K562 (cell line): ENCODE measurements at regions not wholly inside any gene's neighbourhood (a gene's known extent, or its start where the extent isn't known, plus 50 kb on each side); places are given as distances from the start of the nearest gene placed in this dataset.
A peak's percentile ranks its signal among the peaks of the same experiment; 100 is the strongest.

ENCODE experiments used
- ATAC-seq: fragments of 200-7000 bp; cut with Tn5 transposase; 3 replicates; pipeline ENCODE4 v1.9.1; 2020; ENCODE audit warnings: moderate library complexity
- BruUV-seq: library from RNA; stranded (reverse); fragments of 400-500 nt; replicated peaks from 2 replicates; lab custom pipeline; 2021; lab: Mats Ljungman, UMichigan
- CTCF ChIA-PET: fragments of 300-600 bp; formaldehyde crosslinking; extraction: SDS; loops from one replicate; lab custom pipeline; 2021; ENCODE audit warnings: low intra/inter-chr PET ratio; lab: Yijun Ruan, JAX
- POLR2A ChIA-PET: fragments of 300-600, 350-650 bp; sonication (Branson Sonifier 250); formaldehyde crosslinking; extraction: SDS; loops from one replicate; lab custom pipeline; 2021; ENCODE audit warnings: antibody characterized with exemption, inconsistent platforms; lab: Yijun Ruan, JAX
- DNase-seq, 4 experiments: peaks; one replicate each; pipeline versions ENCODE4 v3.0.0 to v3.0.0-alpha.2; 2011 to 2018; ENCODE audit warnings: low spot score in 3 of 4, mixed read lengths in 3 of 4; ENCODE audit errors: extremely low read depth in 1 of 4
- FAIRE-seq: peaks from 2 replicates; lab custom pipeline; 2011; peaks lifted over from hg19 to GRCh38; lab: Jason Lieb, UNC
- H2AFZ ChIP-seq: 2 replicates; pipeline ENCODE4 v1.6.0; 2011; ENCODE audit warnings: low read depth, low read length, control low read depth, inconsistent platforms
- H3K27ac ChIP-seq: fragments of 200-600 bp; 3 replicates; pipeline ENCODE4 v1.8.0; 2011; ENCODE audit warnings: low read depth, mild to moderate bottlenecking, control low read depth, inconsistent platforms, low read length, moderate library complexity, mixed read lengths; ENCODE audit errors: extremely low read depth
- H3K27me3 ChIP-seq, 2 experiments: fragments of 300-600 bp in 1 of 2; 2 replicates in 1 of 2; 3 replicates in 1 of 2; pipeline versions ENCODE4 v1.6.0 to v1.8.0; 2011; ENCODE audit warnings: inconsistent platforms in 2 of 2, low read length in 2 of 2, mild to moderate bottlenecking in 1 of 2, mixed read lengths in 1 of 2, moderate library complexity in 1 of 2; ENCODE audit not compliant: control insufficient read depth in 2 of 2, insufficient read depth in 2 of 2
- H3K36me3 ChIP-seq: fragments of 300-600 bp; 3 replicates; pipeline ENCODE4 v1.8.0; 2011; ENCODE audit warnings: mild to moderate bottlenecking, low read length, inconsistent platforms; ENCODE audit not compliant: control insufficient read depth, insufficient read depth
- H3K4me1 ChIP-seq, 2 experiments: fragments of 200-600 bp in 1 of 2; replicated peaks in 1 of 2; 2 replicates in 1 of 2; 3 replicates in 1 of 2; pipeline versions ENCODE4 v1.5.1 to v1.8.0; 2011; ENCODE audit warnings: inconsistent platforms in 2 of 2, low read length in 2 of 2, mild to moderate bottlenecking in 1 of 2, mixed read lengths in 1 of 2, moderate library complexity in 1 of 2; ENCODE audit not compliant: control insufficient read depth in 2 of 2, insufficient read depth in 2 of 2
- H3K4me2 ChIP-seq: 2 replicates; pipeline ENCODE4 v1.6.1; 2011; ENCODE audit warnings: low read length, control low read depth, inconsistent platforms, mixed read lengths; ENCODE audit not compliant: insufficient read depth
- H3K4me3 ChIP-seq: fragments of 200-600 bp; sonication (generic), shearing (Covaris generic); 2 replicates; pipeline ENCODE4 v1.5.1; 2016; ENCODE audit warnings: control low read depth, inconsistent platforms
- H3K79me2 ChIP-seq: fragments of 200-600 bp; 3 replicates; pipeline ENCODE4 v1.8.0; 2011; ENCODE audit warnings: low read length, inconsistent platforms; ENCODE audit not compliant: control insufficient read depth, insufficient read depth
- H3K9ac ChIP-seq, 2 experiments: 2 replicates each; pipeline versions ENCODE4 v1.6.0 to v1.6.1; 2011; ENCODE audit warnings: low read depth in 2 of 2, low read length in 2 of 2, control low read depth in 1 of 2, inconsistent platforms in 1 of 2, mild to moderate bottlenecking in 1 of 2, mixed read lengths in 1 of 2; ENCODE audit not compliant: insufficient read depth in 1 of 2
- H3K9me1 ChIP-seq: one replicate; pipeline ENCODE4 v1.6.0; 2011; ENCODE audit warnings: inconsistent platforms, mild to moderate bottlenecking, low read length, moderate library complexity; ENCODE audit not compliant: control insufficient read depth, insufficient read depth
- H3K9me3 ChIP-seq: replicated peaks from 2 replicates; pipeline ENCODE4 v1.5.1; 2011; ENCODE audit warnings: low read depth, low read length, inconsistent platforms; ENCODE audit not compliant: control insufficient read depth, insufficient read depth
- H4K20me1 ChIP-seq: replicated peaks from 2 replicates; pipeline ENCODE4 v1.6.1; 2011; ENCODE audit warnings: low read length, inconsistent platforms, mixed read lengths; ENCODE audit not compliant: control insufficient read depth, insufficient read depth
- MEF2A ChIP-seq: IDR thresholded peaks from 2 replicates; pipeline ENCODE4 v1.6.1; 2011; ENCODE audit warnings: low read depth, mild to moderate bottlenecking, low read length, moderate library complexity; ENCODE audit not compliant: control insufficient read depth
- RAD21 ChIP-seq, 2 experiments: fragments of 250-450 bp in 1 of 2; fragments of 450-650 bp in 1 of 2; sonication (Bioruptor Pico) in 1 of 2; formaldehyde crosslinking in 1 of 2; IDR thresholded peaks in 1 of 2; conservative IDR thresholded peaks in 1 of 2; 2 replicates each; pipeline versions ENCODE4 v1.4.0 to v1.8.0; 2020 to 2022; ENCODE audit warnings: mild to moderate bottlenecking in 2 of 2, moderate library complexity in 1 of 2
- ZNF140 ChIP-seq: fragments of 250-450 bp; sonication (Bioruptor Pico); IDR thresholded peaks from 2 replicates; pipeline ENCODE4 v1.8.0; 2021; ENCODE audit warnings: moderate library complexity, mild to moderate bottlenecking, inconsistent platforms
- ZNF143 ChIP-seq: sonication (generic); formaldehyde crosslinking; IDR thresholded peaks from 2 replicates; pipeline ENCODE4 v1.9.0; 2022; ENCODE audit warnings: mild to moderate bottlenecking, missing genetic modification reagents
- ZNF75A ChIP-seq: fragments of 450-650 bp; formaldehyde crosslinking; IDR thresholded peaks from 2 replicates; pipeline ENCODE4 v1.4.0; 2020; ENCODE audit warnings: mild to moderate bottlenecking
- WGBS: fragments of 100-300 bp; shearing (Covaris generic); methylation state at CpG from one replicate; pipeline ENCODE4 v1.1.6; 2016; ENCODE audit warnings: low coverage, mixed read lengths; ENCODE audit not compliant: insufficient coverage; ENCODE audit errors: missing lambda C conversion rate; 5-methylcytosine and 5-hydroxymethylcytosine counted together
- in situ Hi-C: fragments of 300-500 bp; cut with MboI; formaldehyde crosslinking; loops from 4 replicates; pipeline ENCODE4 v1.15.0; 2018; ENCODE audit warnings: inconsistent platforms, mixed read lengths
- intact Hi-C: fragments of 100-400 bp; cut with micrococcal nuclease; formaldehyde crosslinking; loops from 2 replicates; pipeline ENCODE4 v1.14.2; 2022
- TF ChIP-seq, protein P1 (sequence below), 3 experiments: IDR thresholded peaks in 2 of 3; conservative IDR thresholded peaks in 1 of 3; 2 replicates each; pipeline ENCODE4 v1.5.1; 2011 to 2012; ENCODE audit warnings: low read length in 3 of 3, mild to moderate bottlenecking in 3 of 3, control low read depth in 2 of 3, improper control_type of control experiment in 1 of 3, inconsistent platforms in 1 of 3, low read depth in 1 of 3, mixed read lengths in 1 of 3, moderate library complexity in 1 of 3; ENCODE audit not compliant: insufficient read depth in 2 of 3
- TF ChIP-seq, protein P2 (sequence below), 2 experiments: fragments of 450-650 bp; formaldehyde crosslinking in 1 of 2; IDR thresholded peaks; 2 replicates each; pipeline versions ENCODE4 v1.4.0 to v1.6.1; 2014 to 2020; ENCODE audit warnings: mild to moderate bottlenecking in 2 of 2, borderline replicate concordance in 1 of 2, low read depth in 1 of 2

- DNase-seq (peak in 1 of 4 experiments; percentile 14), ATAC-seq (no peak), FAIRE-seq (no peak)
- no peak overlapping the region for H3K9ac ChIP-seq
- H2AFZ ChIP-seq: no peak overlapping the region
- H3K9me3 ChIP-seq: no peaks in the 10 kb centered on the region
- in situ Hi-C loops (no loop called here), intact Hi-C loops (no loop called here)
- no TSS peak for BruUV-seq
- H3K4me1 ChIP-seq: no peaks in the 10 kb centered on the region
- ChIA-PET CTCF (no interaction called here), POLR2A (interaction anchor here (0.7 kb wide), 1 partner anchor 138 kb away, joined by 3 read pairs; no protein-coding TSS in a partner anchor)
- no peaks in the 10 kb centered on the region for H3K36me3 ChIP-seq
- H3K27me3 ChIP-seq: no peaks in the 10 kb centered on the region
- H4K20me1 ChIP-seq: no peaks in the 10 kb centered on the region
- H3K79me2 ChIP-seq: no peaks in the 10 kb centered on the region
- WGBS: 5% methylated on average over 5 of the region's 5 CpGs
- no peak overlapping the region for H3K4me2 ChIP-seq
- H3K4me3 ChIP-seq: no peak overlapping the region
- H3K27ac ChIP-seq: no peak overlapping the region
- peak; percentile 48; the same call in 1 of the 2 replicates for TF ChIP-seq ZNF143
- TF ChIP-seq RAD21 (CRISPR knock-in tag; conservative IDR thresholded peaks at IDR 0.05 in 1 of 2, IDR thresholded peaks at IDR 0.05 in 1 of 2): peak; percentile 29 to 54; a peak in 2 of 4 replicates
- TF ChIP-seq ZNF75A: no peak
- no peak for TF ChIP-seq ZNF140 (CRISPR knock-in tag)
- TF ChIP-seq, protein P1, sequence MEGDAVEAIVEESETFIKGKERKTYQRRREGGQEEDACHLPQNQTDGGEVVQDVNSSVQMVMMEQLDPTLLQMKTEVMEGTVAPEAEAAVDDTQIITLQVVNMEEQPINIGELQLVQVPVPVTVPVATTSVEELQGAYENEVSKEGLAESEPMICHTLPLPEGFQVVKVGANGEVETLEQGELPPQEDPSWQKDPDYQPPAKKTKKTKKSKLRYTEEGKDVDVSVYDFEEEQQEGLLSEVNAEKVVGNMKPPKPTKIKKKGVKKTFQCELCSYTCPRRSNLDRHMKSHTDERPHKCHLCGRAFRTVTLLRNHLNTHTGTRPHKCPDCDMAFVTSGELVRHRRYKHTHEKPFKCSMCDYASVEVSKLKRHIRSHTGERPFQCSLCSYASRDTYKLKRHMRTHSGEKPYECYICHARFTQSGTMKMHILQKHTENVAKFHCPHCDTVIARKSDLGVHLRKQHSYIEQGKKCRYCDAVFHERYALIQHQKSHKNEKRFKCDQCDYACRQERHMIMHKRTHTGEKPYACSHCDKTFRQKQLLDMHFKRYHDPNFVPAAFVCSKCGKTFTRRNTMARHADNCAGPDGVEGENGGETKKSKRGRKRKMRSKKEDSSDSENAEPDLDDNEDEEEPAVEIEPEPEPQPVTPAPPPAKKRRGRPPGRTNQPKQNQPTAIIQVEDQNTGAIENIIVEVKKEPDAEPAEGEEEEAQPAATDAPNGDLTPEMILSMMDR (IDR thresholded peaks at IDR 0.05 in 2 of 3, conservative IDR thresholded peaks at IDR 0.05 in 1 of 3; ENCODE audit: insufficient read depth in 2 of 3, low read depth in 1 of 3, low read length in 3 of 3): peak in 2 of 3 experiments; percentile 22 to 33; a peak in 2 of 6 replicates
- no peak for TF ChIP-seq MEF2A
- TF ChIP-seq, protein P2, sequence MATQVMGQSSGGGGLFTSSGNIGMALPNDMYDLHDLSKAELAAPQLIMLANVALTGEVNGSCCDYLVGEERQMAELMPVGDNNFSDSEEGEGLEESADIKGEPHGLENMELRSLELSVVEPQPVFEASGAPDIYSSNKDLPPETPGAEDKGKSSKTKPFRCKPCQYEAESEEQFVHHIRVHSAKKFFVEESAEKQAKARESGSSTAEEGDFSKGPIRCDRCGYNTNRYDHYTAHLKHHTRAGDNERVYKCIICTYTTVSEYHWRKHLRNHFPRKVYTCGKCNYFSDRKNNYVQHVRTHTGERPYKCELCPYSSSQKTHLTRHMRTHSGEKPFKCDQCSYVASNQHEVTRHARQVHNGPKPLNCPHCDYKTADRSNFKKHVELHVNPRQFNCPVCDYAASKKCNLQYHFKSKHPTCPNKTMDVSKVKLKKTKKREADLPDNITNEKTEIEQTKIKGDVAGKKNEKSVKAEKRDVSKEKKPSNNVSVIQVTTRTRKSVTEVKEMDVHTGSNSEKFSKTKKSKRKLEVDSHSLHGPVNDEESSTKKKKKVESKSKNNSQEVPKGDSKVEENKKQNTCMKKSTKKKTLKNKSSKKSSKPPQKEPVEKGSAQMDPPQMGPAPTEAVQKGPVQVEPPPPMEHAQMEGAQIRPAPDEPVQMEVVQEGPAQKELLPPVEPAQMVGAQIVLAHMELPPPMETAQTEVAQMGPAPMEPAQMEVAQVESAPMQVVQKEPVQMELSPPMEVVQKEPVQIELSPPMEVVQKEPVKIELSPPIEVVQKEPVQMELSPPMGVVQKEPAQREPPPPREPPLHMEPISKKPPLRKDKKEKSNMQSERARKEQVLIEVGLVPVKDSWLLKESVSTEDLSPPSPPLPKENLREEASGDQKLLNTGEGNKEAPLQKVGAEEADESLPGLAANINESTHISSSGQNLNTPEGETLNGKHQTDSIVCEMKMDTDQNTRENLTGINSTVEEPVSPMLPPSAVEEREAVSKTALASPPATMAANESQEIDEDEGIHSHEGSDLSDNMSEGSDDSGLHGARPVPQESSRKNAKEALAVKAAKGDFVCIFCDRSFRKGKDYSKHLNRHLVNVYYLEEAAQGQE (IDR thresholded peaks at IDR 0.05; ENCODE audit: borderline replicate concordance): 0 out of 2 replicates have a peak, but pooled peaks have one; percentile 6
- TF ChIP-seq, protein P2 (CRISPR knock-in tag; IDR thresholded peaks at IDR 0.05; ENCODE audit: low read depth): no peak
- H3K9me1 ChIP-seq: no peaks in the 10 kb centered on the region
Observed at GRCh38 chr5:28012538-28012937, 974.2 kb upstream of the CDH9 start.
